ENCODE measurements at regions not wholly inside any gene's neighbourhood (a gene's known extent, or its start where the extent isn't known, plus 50 kb on each side); places are given as distances from the start of the nearest gene placed in this dataset.
"Not testable (repeated sequence)": the region's sequence is repeated elsewhere in the genome, so short reads cannot be mapped to it uniquely, and the experiment has no call there.

DNA sequence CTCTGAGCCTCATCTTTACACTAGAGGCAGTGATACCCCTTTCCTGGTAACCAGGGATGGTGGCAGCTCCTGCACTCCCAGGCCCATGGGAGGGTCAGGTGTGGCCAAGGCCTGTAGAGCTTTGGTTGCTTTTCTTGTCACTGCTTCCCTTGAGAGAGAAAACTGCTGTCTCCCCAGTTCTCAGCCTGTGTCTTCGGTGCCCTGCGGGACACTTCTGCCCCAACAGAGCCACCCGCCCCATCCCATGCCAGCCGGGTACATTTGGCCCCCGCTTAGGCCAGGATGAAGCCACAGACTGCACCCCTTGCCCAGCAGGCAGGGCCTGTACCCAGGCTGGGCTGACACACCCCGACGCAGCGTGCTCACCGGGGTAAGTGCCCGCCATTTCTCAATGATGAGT, 117.4 kb upstream of the MTLN start:
- H3K27ac Mint-ChIP-seq; H3K9me3 Mint-ChIP-seq; ATAC-seq (ENCODE audit: low read depth in 2 of 2); H3K27me3 ChIP-seq (ENCODE audit: control insufficient read depth, insufficient read depth, low read length); H3K36me3 Mint-ChIP-seq; H3K36me3 ChIP-seq (ENCODE audit: control insufficient read depth, insufficient read depth, low read length); H3K4me3 Mint-ChIP-seq; H3K4me1 Mint-ChIP-seq; H3K27me3 Mint-ChIP-seq; H3K4me1 ChIP-seq (ENCODE audit: control insufficient read depth, insufficient read depth, low read length, poor library complexity, severe bottlenecking); H3K9me3 ChIP-seq (ENCODE audit: control insufficient read depth in 2 of 2, low read length in 2 of 2); DNase-seq; H3K27ac ChIP-seq (ENCODE audit: insufficient read depth, low read length, poor library complexity, severe bottlenecking); H3K4me3 ChIP-seq (ENCODE audit: low read depth, low read length): not testable (repeated sequence)

DNA sequence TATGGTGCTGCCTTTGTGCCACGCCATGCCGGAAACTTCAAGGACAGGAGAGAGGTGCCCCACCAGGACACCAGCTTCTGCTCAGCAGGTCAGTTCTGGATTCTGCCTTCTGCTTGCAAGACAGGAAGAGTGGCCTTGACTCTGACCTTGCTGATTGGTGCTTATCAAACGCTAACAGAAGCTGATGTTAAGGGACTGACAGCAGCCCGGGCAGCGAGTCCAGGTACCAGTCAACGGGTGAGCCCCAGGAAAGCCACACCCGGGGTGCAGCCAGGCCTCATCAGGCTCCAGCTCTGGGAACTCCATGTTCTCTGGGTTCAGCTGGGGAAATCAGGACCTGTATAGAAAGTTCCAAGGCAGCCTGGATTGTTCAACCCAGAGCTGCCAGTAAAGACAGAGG, 116.8 kb upstream of the MTLN start:
- not testable (repeated sequence) for H3K27ac Mint-ChIP-seq; H3K36me3 ChIP-seq (ENCODE audit: control insufficient read depth, insufficient read depth, low read length); H3K9me3 ChIP-seq (ENCODE audit: control insufficient read depth in 2 of 2, low read length in 2 of 2); H3K27me3 ChIP-seq (ENCODE audit: control insufficient read depth, insufficient read depth, low read length); H3K27ac ChIP-seq (ENCODE audit: insufficient read depth, low read length, poor library complexity, severe bottlenecking); H3K4me3 ChIP-seq (ENCODE audit: low read depth, low read length); H3K4me1 ChIP-seq (ENCODE audit: control insufficient read depth, insufficient read depth, low read length, poor library complexity, severe bottlenecking); DNase-seq; H3K27me3 Mint-ChIP-seq; H3K36me3 Mint-ChIP-seq; ATAC-seq (ENCODE audit: low read depth in 2 of 2); H3K4me3 Mint-ChIP-seq; H3K9me3 Mint-ChIP-seq; H3K4me1 Mint-ChIP-seq

DNA sequence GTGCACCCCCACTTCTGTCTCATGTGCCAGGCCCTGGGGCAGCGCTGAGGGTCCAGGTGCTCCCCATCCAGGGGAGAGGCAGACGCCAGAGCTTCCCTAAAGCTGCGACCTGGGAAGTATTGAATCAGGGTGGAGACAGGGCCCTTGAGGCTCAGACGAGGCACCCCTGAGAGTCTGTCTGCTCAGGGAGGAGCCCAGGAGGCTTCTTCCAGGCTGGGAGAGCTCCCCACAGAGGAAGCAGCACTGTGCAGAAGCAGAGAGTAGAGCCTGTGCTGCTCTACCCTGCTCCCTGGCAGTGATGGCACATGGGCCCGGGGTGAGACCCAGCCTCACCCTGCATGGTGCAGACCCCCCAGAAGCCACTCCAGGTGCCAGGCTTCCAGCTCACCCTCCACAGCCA, 116.3 kb upstream of the MTLN start:
- not testable (repeated sequence) for DNase-seq; H3K27ac ChIP-seq (ENCODE audit: insufficient read depth, low read length, poor library complexity, severe bottlenecking); H3K4me1 Mint-ChIP-seq; H3K4me1 ChIP-seq (ENCODE audit: control insufficient read depth, insufficient read depth, low read length, poor library complexity, severe bottlenecking); H3K4me3 ChIP-seq (ENCODE audit: low read depth, low read length); H3K27me3 Mint-ChIP-seq; H3K9me3 ChIP-seq (ENCODE audit: control insufficient read depth in 2 of 2, low read length in 2 of 2); H3K36me3 ChIP-seq (ENCODE audit: control insufficient read depth, insufficient read depth, low read length); H3K27me3 ChIP-seq (ENCODE audit: control insufficient read depth, insufficient read depth, low read length); ATAC-seq (ENCODE audit: low read depth in 2 of 2); H3K4me3 Mint-ChIP-seq; H3K9me3 Mint-ChIP-seq; H3K36me3 Mint-ChIP-seq; H3K27ac Mint-ChIP-seq

DNA sequence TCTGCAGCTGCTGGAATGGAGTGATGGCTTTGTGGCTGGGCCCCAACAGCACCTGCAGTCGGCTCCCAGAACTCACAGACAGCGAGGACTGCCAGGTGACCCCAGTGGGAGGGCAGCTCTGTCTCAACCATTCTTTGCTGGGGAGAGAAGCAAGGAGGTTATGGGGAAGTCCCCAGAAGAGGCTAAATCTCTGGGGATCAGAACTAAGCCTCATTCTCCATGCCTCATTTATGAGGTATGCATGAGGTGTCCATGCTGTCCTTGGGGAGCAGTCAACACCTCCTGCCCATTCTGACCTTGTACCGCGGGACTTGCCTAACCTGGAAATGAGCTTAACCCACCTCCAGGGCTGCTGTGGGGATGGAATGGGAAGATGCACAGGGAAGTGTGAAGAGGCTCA, 111.5 kb upstream of the MTLN start:
- not testable (repeated sequence) for H3K27me3 Mint-ChIP-seq; H3K9me3 Mint-ChIP-seq; H3K9me3 ChIP-seq (ENCODE audit: control insufficient read depth in 2 of 2, low read length in 2 of 2); H3K4me3 Mint-ChIP-seq; H3K4me3 ChIP-seq (ENCODE audit: low read depth, low read length); H3K27ac ChIP-seq (ENCODE audit: insufficient read depth, low read length, poor library complexity, severe bottlenecking); H3K4me1 ChIP-seq (ENCODE audit: control insufficient read depth, insufficient read depth, low read length, poor library complexity, severe bottlenecking); DNase-seq; H3K4me1 Mint-ChIP-seq; H3K36me3 Mint-ChIP-seq; H3K36me3 ChIP-seq (ENCODE audit: control insufficient read depth, insufficient read depth, low read length); H3K27me3 ChIP-seq (ENCODE audit: control insufficient read depth, insufficient read depth, low read length); ATAC-seq (ENCODE audit: low read depth in 2 of 2); H3K27ac Mint-ChIP-seq

DNA sequence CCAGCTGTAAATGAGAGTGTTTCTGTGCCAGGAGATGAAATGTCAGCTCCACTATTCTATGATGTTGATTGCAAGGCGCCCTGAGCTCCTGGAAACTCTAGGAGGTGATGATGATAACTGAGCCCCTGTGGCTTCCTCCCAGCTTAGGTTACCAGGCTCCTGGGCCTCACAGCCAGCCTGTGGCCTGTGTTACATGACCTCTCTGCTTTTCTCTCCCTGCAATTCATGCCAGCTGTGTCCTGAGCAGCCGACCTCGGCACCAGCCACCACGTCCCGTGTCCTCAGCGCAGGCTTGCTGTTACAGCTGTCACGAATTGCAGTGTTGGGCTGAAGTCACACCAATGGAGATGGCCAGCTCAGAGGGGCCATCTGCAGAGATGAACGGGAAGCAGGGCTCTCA, 110.2 kb upstream of the MTLN start:
- not testable (repeated sequence) for H3K36me3 Mint-ChIP-seq; DNase-seq; H3K27ac ChIP-seq (ENCODE audit: insufficient read depth, low read length, poor library complexity, severe bottlenecking); H3K9me3 ChIP-seq (ENCODE audit: control insufficient read depth in 2 of 2, low read length in 2 of 2); H3K4me3 ChIP-seq (ENCODE audit: low read depth, low read length); H3K4me3 Mint-ChIP-seq; H3K36me3 ChIP-seq (ENCODE audit: control insufficient read depth, insufficient read depth, low read length); H3K4me1 Mint-ChIP-seq; H3K27me3 ChIP-seq (ENCODE audit: control insufficient read depth, insufficient read depth, low read length); H3K27ac Mint-ChIP-seq; ATAC-seq (ENCODE audit: low read depth in 2 of 2); H3K9me3 Mint-ChIP-seq; H3K4me1 ChIP-seq (ENCODE audit: control insufficient read depth, insufficient read depth, low read length, poor library complexity, severe bottlenecking); H3K27me3 Mint-ChIP-seq

DNA sequence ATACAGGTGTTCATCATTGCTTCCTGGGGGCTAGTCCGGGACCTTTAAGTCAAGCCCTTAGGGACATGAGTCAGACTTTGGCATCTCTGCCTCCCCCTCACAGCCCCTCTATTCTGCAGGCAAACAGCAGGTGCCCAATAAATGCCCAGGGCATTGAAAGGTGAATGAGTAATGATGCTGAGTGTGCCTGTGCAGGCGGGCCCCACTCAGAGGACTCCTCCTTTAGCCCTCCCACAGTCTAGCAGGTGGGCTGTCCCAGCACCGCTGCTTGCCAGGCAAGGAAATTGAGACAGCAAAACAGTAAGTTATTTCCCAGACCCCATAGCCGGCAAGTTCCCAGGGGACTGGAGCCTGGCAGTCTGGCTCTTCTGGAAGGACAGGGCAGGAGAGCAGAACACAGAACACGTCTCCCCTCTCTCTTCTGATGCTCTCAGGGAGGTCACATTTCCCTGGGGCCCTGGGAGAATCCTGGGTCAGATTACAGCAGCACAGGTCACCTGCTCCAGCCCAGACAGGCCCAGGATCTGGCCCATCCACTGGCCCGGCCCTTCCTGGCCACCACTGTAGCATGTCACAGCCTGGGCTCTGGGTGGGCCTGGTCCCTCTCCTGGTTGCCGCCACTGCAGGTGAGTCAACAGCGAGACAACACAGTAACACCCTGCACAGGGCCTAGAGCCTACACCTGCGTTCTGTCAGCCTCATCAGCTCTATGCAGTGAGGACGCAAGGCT, 108.7 kb upstream of the MTLN start:
- not testable (repeated sequence) for ATAC-seq (ENCODE audit: low read depth in 2 of 2); H3K27me3 Mint-ChIP-seq; H3K9me3 ChIP-seq (ENCODE audit: control insufficient read depth in 2 of 2, low read length in 2 of 2); H3K4me3 ChIP-seq (ENCODE audit: low read depth, low read length); H3K9me3 Mint-ChIP-seq; H3K36me3 ChIP-seq (ENCODE audit: control insufficient read depth, insufficient read depth, low read length); H3K4me1 ChIP-seq (ENCODE audit: control insufficient read depth, insufficient read depth, low read length, poor library complexity, severe bottlenecking); DNase-seq; H3K4me3 Mint-ChIP-seq; H3K27me3 ChIP-seq (ENCODE audit: control insufficient read depth, insufficient read depth, low read length); H3K27ac Mint-ChIP-seq; H3K4me1 Mint-ChIP-seq; H3K36me3 Mint-ChIP-seq; H3K27ac ChIP-seq (ENCODE audit: insufficient read depth, low read length, poor library complexity, severe bottlenecking)

DNA sequence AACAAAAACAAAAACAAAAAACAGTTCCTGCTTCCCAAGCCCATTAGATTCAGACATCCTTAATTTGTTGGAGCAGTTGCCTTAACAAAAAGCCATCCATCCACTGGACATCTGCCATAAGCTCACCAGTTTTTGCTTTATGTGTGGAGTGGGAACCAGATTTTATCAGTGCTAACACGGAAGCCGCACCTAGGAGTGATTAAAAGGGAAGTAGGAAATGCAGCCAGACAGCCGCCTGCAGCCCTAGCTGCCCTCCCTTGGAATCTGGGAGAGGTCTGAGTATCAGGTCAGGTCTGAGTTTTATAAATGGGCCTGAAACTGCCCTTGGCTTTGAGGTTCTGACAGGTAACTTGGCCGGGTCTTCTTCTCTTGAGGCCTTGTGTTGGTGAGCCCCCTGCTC, 106.6 kb upstream of the MTLN start:
- not testable (repeated sequence) for H3K27ac ChIP-seq (ENCODE audit: insufficient read depth, low read length, poor library complexity, severe bottlenecking); H3K36me3 ChIP-seq (ENCODE audit: control insufficient read depth, insufficient read depth, low read length); H3K27me3 ChIP-seq (ENCODE audit: control insufficient read depth, insufficient read depth, low read length); H3K4me3 ChIP-seq (ENCODE audit: low read depth, low read length); H3K27me3 Mint-ChIP-seq; H3K36me3 Mint-ChIP-seq; ATAC-seq (ENCODE audit: low read depth in 2 of 2); H3K9me3 Mint-ChIP-seq; H3K4me3 Mint-ChIP-seq; DNase-seq; H3K27ac Mint-ChIP-seq; H3K9me3 ChIP-seq (ENCODE audit: control insufficient read depth in 2 of 2, low read length in 2 of 2); H3K4me1 ChIP-seq (ENCODE audit: control insufficient read depth, insufficient read depth, low read length, poor library complexity, severe bottlenecking); H3K4me1 Mint-ChIP-seq

DNA sequence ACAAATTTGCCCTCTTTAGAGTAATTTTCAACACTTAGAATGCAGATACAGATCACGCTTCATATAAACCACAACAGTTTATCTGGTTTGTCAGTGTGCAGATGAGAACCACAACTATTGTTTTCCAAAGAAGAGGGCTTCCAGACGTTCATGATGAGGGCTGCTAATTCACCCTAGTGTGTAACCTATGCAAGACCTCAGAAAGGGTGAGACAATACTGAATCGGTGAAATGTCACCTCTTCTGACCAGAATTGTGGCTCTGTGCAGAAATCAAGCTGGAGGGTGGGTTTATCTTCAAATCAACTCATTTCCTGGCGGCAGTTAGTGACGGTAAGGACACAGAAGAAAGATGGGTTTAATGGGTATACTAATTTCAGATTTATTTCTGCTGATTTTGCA, 105.0 kb upstream of the MTLN start:
- H3K4me3 ChIP-seq (ENCODE audit: low read depth, low read length); H3K27ac ChIP-seq (ENCODE audit: insufficient read depth, low read length, poor library complexity, severe bottlenecking); H3K36me3 ChIP-seq (ENCODE audit: control insufficient read depth, insufficient read depth, low read length); DNase-seq; ATAC-seq (ENCODE audit: low read depth in 2 of 2); H3K4me1 ChIP-seq (ENCODE audit: control insufficient read depth, insufficient read depth, low read length, poor library complexity, severe bottlenecking); H3K4me1 Mint-ChIP-seq; H3K36me3 Mint-ChIP-seq; H3K27me3 Mint-ChIP-seq; H3K9me3 Mint-ChIP-seq; H3K27ac Mint-ChIP-seq; H3K4me3 Mint-ChIP-seq; H3K9me3 ChIP-seq (ENCODE audit: control insufficient read depth in 2 of 2, low read length in 2 of 2); H3K27me3 ChIP-seq (ENCODE audit: control insufficient read depth, insufficient read depth, low read length): not testable (repeated sequence)

Data from CD4-positive, CD25-positive, alpha-beta regulatory T cell (primary cell).